ENCODE measurements at regions not wholly inside any gene's neighbourhood (a gene's known extent, or its start where the extent isn't known, plus 50 kb on each side); places are given as distances from the start of the nearest gene placed in this dataset.

DNA sequence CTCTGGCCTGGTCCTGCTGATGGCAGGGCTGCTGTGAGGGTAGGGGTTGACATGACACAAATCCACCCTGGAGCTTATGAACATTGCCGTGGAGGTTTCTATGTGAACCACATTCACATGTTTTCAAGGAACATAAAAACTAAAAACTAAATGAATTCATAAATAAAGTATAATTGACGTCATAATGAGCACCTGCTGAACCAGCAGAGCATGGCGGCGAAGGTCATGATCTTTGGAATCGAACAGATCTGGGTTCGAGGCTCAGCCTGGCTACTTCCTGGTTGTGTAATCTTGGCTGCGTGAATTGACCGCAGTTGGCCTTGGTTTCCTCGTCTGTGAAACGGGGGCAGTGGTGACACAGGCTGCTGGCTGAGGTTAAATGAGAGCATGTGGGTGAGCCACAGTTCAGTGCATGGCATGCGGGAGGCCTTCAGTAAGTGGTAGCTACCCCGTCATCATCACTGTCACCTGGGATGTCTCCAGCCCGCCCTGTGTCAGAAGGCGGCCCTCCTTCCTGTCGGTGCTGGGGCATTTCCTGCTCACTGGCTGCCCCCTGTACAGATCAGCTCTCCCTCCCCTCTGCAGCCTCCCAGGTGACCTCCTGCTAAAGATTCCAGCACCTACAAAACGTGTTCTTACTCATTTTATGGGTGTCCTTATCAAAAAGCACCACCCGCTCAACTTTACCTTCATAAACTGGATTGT lies 190.3 kb upstream of the SHH start:
- H3K27me3 ChIP-seq (ENCODE audit: insufficient read depth, poor library complexity, severe bottlenecking), result no peaks in the 10 kb centered on the region
- H3K4me3 ChIP-seq (replicated peaks; ENCODE audit: insufficient read depth, low read length), result no peak overlapping the region
- no peak for DNase-seq (ENCODE audit: low read depth in 1 of 2, low spot score in 1 of 2)
- no peak for TF ChIP-seq GABPA (IDR thresholded peaks at IDR 0.05; ENCODE audit: low read depth)
- TF ChIP-seq, protein P1, sequence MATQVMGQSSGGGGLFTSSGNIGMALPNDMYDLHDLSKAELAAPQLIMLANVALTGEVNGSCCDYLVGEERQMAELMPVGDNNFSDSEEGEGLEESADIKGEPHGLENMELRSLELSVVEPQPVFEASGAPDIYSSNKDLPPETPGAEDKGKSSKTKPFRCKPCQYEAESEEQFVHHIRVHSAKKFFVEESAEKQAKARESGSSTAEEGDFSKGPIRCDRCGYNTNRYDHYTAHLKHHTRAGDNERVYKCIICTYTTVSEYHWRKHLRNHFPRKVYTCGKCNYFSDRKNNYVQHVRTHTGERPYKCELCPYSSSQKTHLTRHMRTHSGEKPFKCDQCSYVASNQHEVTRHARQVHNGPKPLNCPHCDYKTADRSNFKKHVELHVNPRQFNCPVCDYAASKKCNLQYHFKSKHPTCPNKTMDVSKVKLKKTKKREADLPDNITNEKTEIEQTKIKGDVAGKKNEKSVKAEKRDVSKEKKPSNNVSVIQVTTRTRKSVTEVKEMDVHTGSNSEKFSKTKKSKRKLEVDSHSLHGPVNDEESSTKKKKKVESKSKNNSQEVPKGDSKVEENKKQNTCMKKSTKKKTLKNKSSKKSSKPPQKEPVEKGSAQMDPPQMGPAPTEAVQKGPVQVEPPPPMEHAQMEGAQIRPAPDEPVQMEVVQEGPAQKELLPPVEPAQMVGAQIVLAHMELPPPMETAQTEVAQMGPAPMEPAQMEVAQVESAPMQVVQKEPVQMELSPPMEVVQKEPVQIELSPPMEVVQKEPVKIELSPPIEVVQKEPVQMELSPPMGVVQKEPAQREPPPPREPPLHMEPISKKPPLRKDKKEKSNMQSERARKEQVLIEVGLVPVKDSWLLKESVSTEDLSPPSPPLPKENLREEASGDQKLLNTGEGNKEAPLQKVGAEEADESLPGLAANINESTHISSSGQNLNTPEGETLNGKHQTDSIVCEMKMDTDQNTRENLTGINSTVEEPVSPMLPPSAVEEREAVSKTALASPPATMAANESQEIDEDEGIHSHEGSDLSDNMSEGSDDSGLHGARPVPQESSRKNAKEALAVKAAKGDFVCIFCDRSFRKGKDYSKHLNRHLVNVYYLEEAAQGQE (IDR thresholded peaks at IDR 0.05; ENCODE audit: insufficient replicate concordance, low read depth), result no peak
- no peak for TF ChIP-seq POLR2AphosphoS5 (IDR thresholded peaks at IDR 0.05; ENCODE audit: low read depth)
- TF ChIP-seq CTCF (IDR thresholded peaks at IDR 0.05; ENCODE audit: insufficient read depth, low read length), result no peak
- TF ChIP-seq SPI1 (IDR thresholded peaks at IDR 0.05; ENCODE audit: borderline replicate concordance, low read depth), result no peak
- H3K27ac ChIP-seq (replicated peaks), result no peak overlapping the region

- H3K27me3 ChIP-seq (ENCODE audit: insufficient read depth, poor library complexity, severe bottlenecking), result peaks cover 6% of the 10 kb centered on the region
- no peak overlapping the region for H3K4me3 ChIP-seq (replicated peaks; ENCODE audit: insufficient read depth, low read length)
- TF ChIP-seq GABPA (IDR thresholded peaks at IDR 0.05; ENCODE audit: low read depth) (no peak), CTCF (IDR thresholded peaks at IDR 0.05; ENCODE audit: insufficient read depth, low read length) (no peak), POLR2AphosphoS5 (IDR thresholded peaks at IDR 0.05; ENCODE audit: low read depth) (no peak), SPI1 (IDR thresholded peaks at IDR 0.05; ENCODE audit: borderline replicate concordance, low read depth) (no peak)
- TF ChIP-seq, protein P1 (IDR thresholded peaks at IDR 0.05; ENCODE audit: insufficient replicate concordance, low read depth), result no peak
- no peak overlapping the region for H3K27ac ChIP-seq (replicated peaks)
- no peak for DNase-seq (ENCODE audit: low read depth in 1 of 2, low spot score in 1 of 2)
Observed at GRCh38 chr7:156001496-156002260, 189.4 kb upstream of the SHH start.

GRCh38 chr7:156000601-156001396 lies 188.5 kb upstream of the SHH start:
- DNase-seq (ENCODE audit: low read depth in 1 of 2, low spot score in 1 of 2), result no peak
- no peak overlapping the region for H3K27ac ChIP-seq (replicated peaks)
- H3K4me3 ChIP-seq (replicated peaks; ENCODE audit: insufficient read depth, low read length), result no peak overlapping the region
- H3K27me3 ChIP-seq (ENCODE audit: insufficient read depth, poor library complexity, severe bottlenecking), result peaks cover 8% of the 10 kb centered on the region
- TF ChIP-seq CTCF (IDR thresholded peaks at IDR 0.05; ENCODE audit: insufficient read depth, low read length) (no peak), SPI1 (IDR thresholded peaks at IDR 0.05; ENCODE audit: borderline replicate concordance, low read depth) (no peak), GABPA (IDR thresholded peaks at IDR 0.05; ENCODE audit: low read depth) (no peak)
- TF ChIP-seq, protein P1 (IDR thresholded peaks at IDR 0.05; ENCODE audit: insufficient replicate concordance, low read depth), result no peak
